VCaP (cell line): ENCODE measurements at regions not wholly inside any gene's neighbourhood (a gene's known extent, or its start where the extent isn't known, plus 50 kb on each side); places are given as distances from the start of the nearest gene placed in this dataset.

Source experiments
- H3K27ac ChIP-seq: fragments of 450-650 bp; 2 replicates; pipeline ENCODE4 v1.5.1; 2017
- CTCF ChIP-seq: fragments of 450-650 bp; conservative IDR thresholded peaks from 2 replicates; pipeline ENCODE4 v1.5.1; 2017; ENCODE audit warnings: mild to moderate bottlenecking, moderate library complexity

- no peak for TF ChIP-seq CTCF
- H3K27ac ChIP-seq: no peak overlapping the region
Measured at GRCh38 chr17:79371984-79372383, 238.9 kb downstream of the RBFOX3 start.

DNA sequence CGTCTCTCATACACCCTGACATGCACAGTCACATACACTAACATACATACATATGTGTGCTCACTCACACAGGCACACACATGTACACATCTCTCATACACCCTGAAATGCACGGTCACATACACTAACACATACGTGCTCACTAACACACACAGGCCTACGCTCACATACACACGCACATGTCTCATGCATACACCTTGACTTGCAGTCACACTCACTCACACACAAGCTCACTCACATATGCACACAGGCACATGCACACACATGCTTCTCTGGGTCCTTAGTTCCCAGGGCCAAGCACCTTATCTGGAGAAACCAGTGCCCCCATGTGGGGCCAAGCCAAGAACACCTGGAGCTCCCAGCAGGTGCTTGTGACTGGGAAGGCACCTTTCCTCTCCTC, 240.3 kb downstream of the RBFOX3 start:
- no peak overlapping the region for H3K27ac ChIP-seq

GRCh38 chr17:79370126-79370525, 240.7 kb downstream of the RBFOX3 start:
- TF ChIP-seq CTCF: no peak
- no peak overlapping the region for H3K27ac ChIP-seq

More for the DNA sequence above, 240.3 kb downstream of the RBFOX3 start:
- TF ChIP-seq CTCF: no peak

DNA sequence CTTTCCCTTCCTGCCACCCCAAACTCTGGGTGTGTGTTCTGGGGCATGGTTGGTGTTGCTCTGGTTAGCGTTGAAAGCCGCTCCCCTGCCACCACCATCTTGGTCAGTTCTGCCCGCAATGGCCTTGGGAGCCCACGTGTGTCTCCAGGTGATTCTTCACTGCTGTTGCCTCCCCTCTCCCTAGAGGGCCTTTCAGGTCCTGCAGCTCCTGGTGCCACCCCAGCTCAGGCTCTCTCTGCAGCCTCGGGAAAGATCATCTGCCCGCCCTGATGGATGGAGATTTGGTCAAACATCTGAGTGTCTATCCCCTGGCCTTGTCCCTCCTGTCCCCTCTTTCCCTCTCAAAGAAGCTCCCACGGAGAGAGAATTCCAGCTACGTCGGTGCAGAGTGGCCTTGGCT, 241.3 kb downstream of the RBFOX3 start:
- no peak for TF ChIP-seq CTCF
- H3K27ac ChIP-seq: no peak overlapping the region

DNA sequence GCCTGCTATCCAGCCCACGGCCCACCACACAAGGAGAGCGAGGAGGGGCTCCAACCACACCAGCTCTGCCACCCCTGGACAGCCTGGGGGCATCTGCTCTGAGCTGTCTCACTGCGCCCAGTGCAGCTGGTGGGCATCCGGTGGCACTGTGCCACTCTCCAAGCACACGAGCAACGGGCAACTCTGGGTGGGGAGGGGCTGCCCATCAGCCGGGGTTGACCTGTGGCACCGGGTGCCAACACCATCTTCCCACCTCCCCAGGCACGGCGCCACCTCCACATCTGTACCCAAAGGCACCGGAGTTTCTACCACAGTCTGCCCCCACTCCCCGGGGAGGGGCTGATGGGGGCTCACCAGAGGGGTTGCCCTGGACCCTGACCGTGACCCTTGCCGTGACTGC, 241.8 kb downstream of the RBFOX3 start:
- no peak for TF ChIP-seq CTCF
- H3K27ac ChIP-seq: no peak overlapping the region

DNA sequence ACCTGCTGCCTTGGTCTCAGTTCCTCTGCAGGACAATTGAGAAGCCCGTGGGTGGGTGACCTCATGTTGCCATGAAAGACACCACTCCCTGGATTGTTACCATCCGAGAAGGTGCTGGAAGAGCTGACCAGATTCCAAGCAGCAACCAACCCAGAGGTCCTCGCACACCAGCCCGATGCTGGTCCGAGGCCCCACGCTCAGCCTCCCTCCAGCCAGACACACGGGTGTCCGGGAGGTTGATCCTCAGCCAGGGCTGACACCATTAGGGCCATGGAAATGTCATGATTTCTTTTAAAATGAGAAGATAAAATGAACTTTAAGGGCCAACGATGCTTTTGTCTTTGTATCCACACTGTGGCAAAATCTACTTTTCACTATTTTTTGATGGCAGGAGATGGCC, 242.3 kb downstream of the RBFOX3 start:
- no peak for TF ChIP-seq CTCF
- no peak overlapping the region for H3K27ac ChIP-seq

DNA sequence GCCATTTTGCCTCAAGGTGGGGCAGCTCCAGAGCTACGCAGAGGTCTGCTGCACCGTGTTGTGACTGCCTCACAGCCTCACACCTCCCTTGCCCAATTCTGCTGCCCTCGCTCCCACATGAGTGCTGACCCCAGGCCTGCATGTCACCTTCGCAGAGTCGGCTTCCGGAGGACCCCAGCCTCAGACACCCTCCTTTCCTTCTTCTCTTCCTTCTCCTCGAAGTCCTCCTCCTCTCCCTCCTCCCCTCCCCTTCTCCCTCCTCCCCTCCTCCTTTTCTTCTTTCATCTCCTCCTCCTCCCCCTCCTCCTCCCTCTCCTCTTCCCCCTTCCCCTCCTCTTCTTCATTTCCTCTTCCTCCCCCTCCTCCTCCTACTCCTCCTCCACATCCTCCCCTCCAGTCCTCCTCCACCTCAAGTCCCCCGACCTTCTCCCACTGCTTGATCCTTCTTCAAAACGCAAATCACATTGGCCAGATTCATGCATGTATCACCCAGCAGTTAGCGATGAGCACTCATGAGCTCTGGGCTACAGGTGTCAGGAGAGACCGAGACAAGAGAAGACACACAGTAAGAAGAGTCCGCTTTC, 243.8 kb downstream of the RBFOX3 start:
- H3K27ac ChIP-seq: no peak overlapping the region
- TF ChIP-seq CTCF: no peak
